Thoracic aorta (tissue), 2 donors: ENCODE measurements at regions not wholly inside any gene's neighbourhood (a gene's known extent, or its start where the extent isn't known, plus 50 kb on each side); places are given as distances from the start of the nearest gene placed in this dataset.

Experiments used
- ATAC-seq: fragments of 150-250 bp; one replicate; pipeline ENCODE4 v1.8.0; 2017; ENCODE audit warnings: low read depth; ENCODE audit not compliant: insufficient number of reproducible peaks, low FRiP score
- DNase-seq: peaks from one replicate; pipeline ENCODE4 v3.0.0-alpha.2; 2020; ENCODE audit warnings: low spot score
- H3K27ac ChIP-seq, 2 donors: fragments of 200-600 bp; sonication (generic); 1 replicate in 1 of 2; 2 replicates in 1 of 2; pipeline ENCODE4 v1.5.1; 2016; ENCODE audit warnings: mild to moderate bottlenecking in 2 of 2, moderate library complexity in 2 of 2
- H3K27me3 ChIP-seq: fragments of 200-600 bp; sonication (generic); replicated peaks from 2 replicates; pipeline ENCODE4 v1.6.0; 2016; ENCODE audit warnings: mild to moderate bottlenecking; ENCODE audit not compliant: insufficient read depth
- H3K36me3 ChIP-seq: fragments of 200-600 bp; sonication (generic); one replicate; pipeline ENCODE4 v1.5.1; 2016
- H3K4me1 ChIP-seq, 2 donors: fragments of 200-600 bp; sonication (generic); 1 replicate in 1 of 2; 2 replicates in 1 of 2; pipeline versions ENCODE4 v1.5.1 to v1.6.0; 2016; ENCODE audit warnings: low read depth in 2 of 2, mild to moderate bottlenecking in 1 of 2; ENCODE audit not compliant: control insufficient read depth in 1 of 2
- H3K4me3 ChIP-seq: fragments of 200-600 bp; sonication (generic); 2 replicates; pipeline ENCODE4 v1.5.1; 2016; ENCODE audit warnings: mild to moderate bottlenecking
- H3K9me3 ChIP-seq: fragments of 200-600 bp; sonication (generic); 2 replicates; pipeline ENCODE4 v1.5.1; 2016
- CTCF ChIP-seq: fragments of 200-600 bp; sonication (generic); IDR thresholded peaks from one replicate; pipeline ENCODE4 v1.5.1; 2019; ENCODE audit warnings: antibody characterized with exemption

GRCh38 chr1:221949996-221950395 lies 208.1 kb upstream of the DUSP10 start:
- Histone ChIP-seq H3K4me1 (no peaks in the 10 kb centered on the region), H3K27me3 (no peaks in the 10 kb centered on the region), H3K9me3 (no peaks in the 10 kb centered on the region), H3K27ac (no peak overlapping the region), H3K4me3 (no peak overlapping the region), H3K36me3 (no peaks in the 10 kb centered on the region)
- ATAC-seq, result no peak
- no peak for DNase-seq
- TF ChIP-seq CTCF, result no peak

- H3K27ac ChIP-seq, result no peak overlapping the region
- no peaks in the 10 kb centered on the region for H3K9me3 ChIP-seq
- H3K4me1 ChIP-seq, result no peaks in the 10 kb centered on the region
- no peak for TF ChIP-seq CTCF
- no peak overlapping the region for H3K4me3 ChIP-seq
- no peaks in the 10 kb centered on the region for H3K27me3 ChIP-seq
- no peaks in the 10 kb centered on the region for H3K36me3 ChIP-seq
- DNase-seq (no peak), ATAC-seq (no peak)
These were observed 206.6 kb upstream of the DUSP10 start for GRCh38 chr1:221948459-221948858.

GRCh38 chr1:221947731-221948130 lies 205.8 kb upstream of the DUSP10 start:
- Histone ChIP-seq H3K27ac (no peak overlapping the region), H3K36me3 (no peaks in the 10 kb centered on the region), H3K27me3 (no peaks in the 10 kb centered on the region), H3K4me1 (no peaks in the 10 kb centered on the region), H3K9me3 (no peaks in the 10 kb centered on the region), H3K4me3 (no peak overlapping the region)
- ATAC-seq (no peak), DNase-seq (no peak)
- no peak for TF ChIP-seq CTCF

GRCh38 chr1:221946768-221947167 lies 204.9 kb upstream of the DUSP10 start:
- Histone ChIP-seq H3K36me3 (no peaks in the 10 kb centered on the region), H3K4me1 (no peaks in the 10 kb centered on the region), H3K27ac (no peak overlapping the region), H3K4me3 (no peak overlapping the region), H3K27me3 (no peaks in the 10 kb centered on the region), H3K9me3 (no peaks in the 10 kb centered on the region)
- ATAC-seq (no peak), DNase-seq (no peak)
- no peak for TF ChIP-seq CTCF

- Histone ChIP-seq H3K36me3 (no peaks in the 10 kb centered on the region), H3K27me3 (no peaks in the 10 kb centered on the region), H3K9me3 (no peaks in the 10 kb centered on the region), H3K27ac (no peak overlapping the region), H3K4me3 (no peak overlapping the region), H3K4me1 (no peaks in the 10 kb centered on the region)
- no peak for ATAC-seq
- DNase-seq, result no peak
- no peak for TF ChIP-seq CTCF
These were observed 203.8 kb upstream of the DUSP10 start for GRCh38 chr1:221945669-221946068.
